Gastrocnemius medialis (tissue), 4 donors: ENCODE measurements at regions not wholly inside any gene's neighbourhood (a gene's known extent, or its start where the extent isn't known, plus 50 kb on each side); places are given as distances from the start of the nearest gene placed in this dataset.

Experiments
- POLR2A ChIP-seq, 2 donors: fragments of 450-650 bp; IDR thresholded peaks; one replicate each; pipeline ENCODE4 v1.6.1; 2017; ENCODE audit warnings: antibody characterized with exemption in 2 of 2, mild to moderate bottlenecking in 2 of 2, moderate library complexity in 2 of 2
- TF ChIP-seq, protein P1 (sequence below), 5 experiments: fragments of 450-650 bp in 3 of 5; fragments of 200-600 bp in 2 of 5; sonication (generic) in 2 of 5; IDR thresholded peaks in 4 of 5; conservative IDR thresholded peaks in 1 of 5; 1 replicate in 4 of 5; 2 replicates in 1 of 5; pipeline ENCODE4 v1.5.1; 2016 to 2019; ENCODE audit warnings: antibody characterized with exemption in 5 of 5, mild to moderate bottlenecking in 3 of 5, moderate library complexity in 3 of 5

DNA sequence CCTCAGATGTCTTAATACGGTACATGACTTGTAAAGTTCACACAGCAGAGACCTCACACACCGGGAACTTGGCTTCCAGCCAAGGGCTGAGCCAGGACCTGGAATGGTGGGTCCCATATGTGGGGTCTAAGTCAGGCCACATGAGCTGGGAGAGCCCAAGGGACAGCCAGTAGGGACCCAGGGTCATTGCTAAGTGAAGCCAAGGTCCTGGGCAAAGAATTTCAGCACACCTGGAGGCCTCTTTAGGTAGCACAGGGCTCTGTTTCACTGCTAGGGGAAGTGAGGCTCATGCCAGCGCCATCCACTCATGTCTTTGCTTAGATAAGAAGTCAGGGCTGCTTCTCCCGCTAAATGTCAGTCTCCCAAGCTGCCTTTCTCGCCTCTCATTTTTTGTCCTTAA lies 116.6 kb upstream of the TLE3 start:
- TF ChIP-seq, protein P1, sequence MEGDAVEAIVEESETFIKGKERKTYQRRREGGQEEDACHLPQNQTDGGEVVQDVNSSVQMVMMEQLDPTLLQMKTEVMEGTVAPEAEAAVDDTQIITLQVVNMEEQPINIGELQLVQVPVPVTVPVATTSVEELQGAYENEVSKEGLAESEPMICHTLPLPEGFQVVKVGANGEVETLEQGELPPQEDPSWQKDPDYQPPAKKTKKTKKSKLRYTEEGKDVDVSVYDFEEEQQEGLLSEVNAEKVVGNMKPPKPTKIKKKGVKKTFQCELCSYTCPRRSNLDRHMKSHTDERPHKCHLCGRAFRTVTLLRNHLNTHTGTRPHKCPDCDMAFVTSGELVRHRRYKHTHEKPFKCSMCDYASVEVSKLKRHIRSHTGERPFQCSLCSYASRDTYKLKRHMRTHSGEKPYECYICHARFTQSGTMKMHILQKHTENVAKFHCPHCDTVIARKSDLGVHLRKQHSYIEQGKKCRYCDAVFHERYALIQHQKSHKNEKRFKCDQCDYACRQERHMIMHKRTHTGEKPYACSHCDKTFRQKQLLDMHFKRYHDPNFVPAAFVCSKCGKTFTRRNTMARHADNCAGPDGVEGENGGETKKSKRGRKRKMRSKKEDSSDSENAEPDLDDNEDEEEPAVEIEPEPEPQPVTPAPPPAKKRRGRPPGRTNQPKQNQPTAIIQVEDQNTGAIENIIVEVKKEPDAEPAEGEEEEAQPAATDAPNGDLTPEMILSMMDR (IDR thresholded peaks at IDR 0.05 in 4 of 5, conservative IDR thresholded peaks at IDR 0.05 in 1 of 5), result no peak
- TF ChIP-seq POLR2A (IDR thresholded peaks at IDR 0.05), result no peak
